ENCODE measurements at regions not wholly inside any gene's neighbourhood (a gene's known extent, or its start where the extent isn't known, plus 50 kb on each side); places are given as distances from the start of the nearest gene placed in this dataset.

DNA sequence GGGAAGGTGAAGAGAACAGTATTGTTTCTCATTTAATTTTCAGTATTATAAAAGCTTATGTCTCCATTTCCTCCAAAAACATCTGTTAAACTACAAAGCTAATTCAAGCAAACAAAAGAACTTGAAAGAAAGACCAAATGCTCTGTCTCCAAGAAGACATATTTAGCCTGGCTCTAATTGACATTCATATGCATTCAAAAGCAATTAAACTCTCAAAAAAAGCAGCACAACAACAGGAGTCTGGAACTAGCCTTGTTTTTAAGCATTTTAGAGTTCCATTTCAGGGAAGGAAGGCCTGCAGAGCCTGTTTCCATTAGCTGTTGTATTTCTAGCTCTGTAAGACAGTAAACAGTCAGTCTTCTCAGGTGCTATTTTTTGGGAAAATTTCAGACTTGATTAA lies 447.9 kb downstream of the TDRD15 start:
- DNase-seq (ENCODE audit: low read depth) = no peak
- TF ChIP-seq CTCF (IDR thresholded peaks at IDR 0.05; ENCODE audit: insufficient read depth, low read length) = no peak
- H3K4me3 ChIP-seq (ENCODE audit: low read depth, low read length) = no peak overlapping the region

- H3K4me3 ChIP-seq (ENCODE audit: low read depth, low read length) = no peak overlapping the region
- no peak for TF ChIP-seq CTCF (IDR thresholded peaks at IDR 0.05; ENCODE audit: insufficient read depth, low read length)
- no peak for DNase-seq (ENCODE audit: low read depth)
Observed at GRCh38 chr2:21580391-21580790, 456.6 kb downstream of the TDRD15 start.

GRCh38 chr2:21585881-21586280 lies 462.1 kb downstream of the TDRD15 start:
- no peak for TF ChIP-seq CTCF (IDR thresholded peaks at IDR 0.05; ENCODE audit: insufficient read depth, low read length)
- DNase-seq (ENCODE audit: low read depth) = no peak
- no peak overlapping the region for H3K4me3 ChIP-seq (ENCODE audit: low read depth, low read length)

GRCh38 chr2:21590026-21590690 lies 466.4 kb downstream of the TDRD15 start:
- DNase-seq (ENCODE audit: low read depth) = no peak
- no peak for TF ChIP-seq CTCF (IDR thresholded peaks at IDR 0.05; ENCODE audit: insufficient read depth, low read length)
- H3K4me3 ChIP-seq (ENCODE audit: low read depth, low read length) = no peak overlapping the region

GRCh38 chr2:21591926-21592325 lies 468.2 kb downstream of the TDRD15 start:
- no peak for DNase-seq (ENCODE audit: low read depth)
- H3K4me3 ChIP-seq (ENCODE audit: low read depth, low read length) = no peak overlapping the region
- TF ChIP-seq CTCF (IDR thresholded peaks at IDR 0.05; ENCODE audit: insufficient read depth, low read length) = no peak

GRCh38 chr2:21599417-21599816 lies 475.6 kb downstream of the TDRD15 start:
- TF ChIP-seq CTCF (IDR thresholded peaks at IDR 0.05; ENCODE audit: insufficient read depth, low read length) = no peak
- no peak overlapping the region for H3K4me3 ChIP-seq (ENCODE audit: low read depth, low read length)
- DNase-seq (ENCODE audit: low read depth) = no peak

DNA sequence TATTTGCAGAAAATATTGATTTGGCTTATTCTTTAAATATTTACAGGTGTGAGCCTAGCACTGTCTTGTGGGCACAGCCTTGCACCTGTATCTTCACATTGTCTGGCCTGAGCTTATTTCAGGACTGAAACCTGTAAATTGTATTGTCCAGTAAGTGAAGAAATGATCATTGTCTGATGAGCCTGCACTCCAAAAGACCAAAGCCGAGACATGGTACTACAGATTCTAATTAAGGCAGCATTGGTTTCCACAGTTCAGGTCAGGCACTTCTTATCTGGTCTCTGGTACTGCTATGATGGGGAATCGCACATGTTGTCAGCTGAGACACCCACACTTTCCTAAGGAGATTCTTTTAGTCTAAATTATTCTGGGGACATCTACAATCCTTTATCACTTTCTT lies 479.0 kb downstream of the TDRD15 start:
- H3K4me3 ChIP-seq (ENCODE audit: low read depth, low read length) = no peak overlapping the region
- no peak for DNase-seq (ENCODE audit: low read depth)
- no peak for TF ChIP-seq CTCF (IDR thresholded peaks at IDR 0.05; ENCODE audit: insufficient read depth, low read length)

All from fibroblast of the aortic adventitia (primary cell).